AG09319 (cell line): ENCODE measurements at regions not wholly inside any gene's neighbourhood (a gene's known extent, or its start where the extent isn't known, plus 50 kb on each side); places are given as distances from the start of the nearest gene placed in this dataset.

Experiments used
- DNase-seq: peaks from one replicate; pipeline ENCODE4 v3.0.0-alpha.2; 2010; ENCODE audit warnings: low read depth; ENCODE audit errors: extremely low read depth
- CTCF ChIP-seq: IDR thresholded peaks from 2 replicates; pipeline ENCODE4 v1.5.1; 2011; ENCODE audit warnings: low read depth, mild to moderate bottlenecking, inconsistent platforms, low read length, moderate library complexity

- TF ChIP-seq CTCF = no peak
- DNase-seq = no peak
Measured at GRCh38 chr20:24275946-24276705, 193.3 kb upstream of the SYNDIG1 start.

DNA sequence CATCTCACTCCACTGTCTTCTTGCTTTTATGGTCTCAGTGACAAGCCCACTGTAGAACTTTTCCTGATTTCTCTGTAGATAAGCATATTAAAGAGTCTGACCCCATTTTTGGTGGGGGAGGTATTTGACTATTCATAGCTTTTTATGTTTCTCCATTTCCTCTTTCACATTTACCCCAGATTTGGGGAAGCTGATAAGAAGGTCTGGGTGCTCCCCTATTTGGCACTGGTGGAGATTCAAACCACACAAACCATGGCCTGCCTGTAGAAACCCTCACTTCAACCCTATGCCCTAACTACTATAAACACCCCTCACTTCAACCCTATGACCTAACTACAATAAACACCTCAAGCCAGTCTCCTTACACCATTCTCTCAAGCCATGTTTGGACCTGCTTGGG, 196.2 kb upstream of the SYNDIG1 start:
- TF ChIP-seq CTCF = no peak

GRCh38 chr20:24261351-24261750, 208.1 kb upstream of the SYNDIG1 start:
- no peak for DNase-seq
- TF ChIP-seq CTCF = no peak

More for the DNA sequence above, 196.2 kb upstream of the SYNDIG1 start:
- no peak for DNase-seq

GRCh38 chr20:24257171-24257570, 212.3 kb upstream of the SYNDIG1 start:
- DNase-seq = no peak
- TF ChIP-seq CTCF = no peak

DNA sequence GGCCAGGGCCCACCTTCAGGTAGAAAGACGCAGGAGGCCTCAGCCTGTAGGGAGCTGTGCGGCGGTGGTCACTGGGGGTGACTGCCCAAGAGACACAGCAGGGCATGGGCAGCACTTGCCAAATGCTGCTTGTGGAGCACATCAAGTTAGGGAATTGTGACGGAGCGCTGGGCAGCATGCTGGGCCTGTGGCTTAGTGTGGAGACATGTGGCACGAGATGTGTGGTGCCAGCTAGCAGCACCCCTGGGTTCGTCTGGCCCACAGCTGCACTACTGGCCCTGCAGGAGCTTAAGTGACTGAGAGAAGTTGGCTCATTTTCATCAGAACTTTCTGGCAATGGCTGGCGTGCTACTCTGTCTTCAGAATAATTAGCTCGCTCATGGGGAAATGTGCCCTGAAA, 213.1 kb upstream of the SYNDIG1 start:
- no peak for DNase-seq
- TF ChIP-seq CTCF = no peak

GRCh38 chr20:24254480-24254879, 214.9 kb upstream of the SYNDIG1 start:
- no peak for DNase-seq
- TF ChIP-seq CTCF = no peak

GRCh38 chr20:24253321-24253720, 216.1 kb upstream of the SYNDIG1 start:
- TF ChIP-seq CTCF = no peak
- no peak for DNase-seq
